RWPE2 (cell line): ENCODE measurements at regions not wholly inside any gene's neighbourhood (a gene's known extent, or its start where the extent isn't known, plus 50 kb on each side); places are given as distances from the start of the nearest gene placed in this dataset.
"Not testable (repeated sequence)": the region's sequence is repeated elsewhere in the genome, so short reads cannot be mapped to it uniquely, and the experiment has no call there.

ENCODE experiments used
- ATAC-seq: fragments of 200-7000 bp; cut with Tn5 transposase; 3 replicates; pipeline ENCODE4 v1.9.1; 2021; ENCODE audit warnings: low read depth
- DNase-seq: peaks from one replicate; pipeline ENCODE4 v3.0.0-alpha.2; 2020; ENCODE audit warnings: low spot score
- H3K27ac ChIP-seq: fragments of 450-650 bp; 2 replicates; pipeline ENCODE4 v1.5.1; 2017; ENCODE audit warnings: mild to moderate bottlenecking; ENCODE audit not compliant: poor library complexity, severe bottlenecking
- H3K27me3 ChIP-seq: fragments of 250-450 bp; sonication (Bioruptor Pico); 2 replicates; pipeline ENCODE4 v1.5.1; 2021; ENCODE audit warnings: mild to moderate bottlenecking, moderate library complexity; ENCODE audit not compliant: insufficient read depth, poor library complexity, severe bottlenecking
- H3K36me3 ChIP-seq: fragments of 250-450 bp; sonication (Bioruptor Pico); 2 replicates; pipeline ENCODE4 v1.5.1; 2020; ENCODE audit warnings: low read depth, mild to moderate bottlenecking, moderate library complexity
- H3K4me1 ChIP-seq: fragments of 250-450 bp; sonication (Bioruptor Pico); 2 replicates; pipeline ENCODE4 v1.5.1; 2021; ENCODE audit warnings: mild to moderate bottlenecking, moderate library complexity; ENCODE audit not compliant: insufficient read depth, poor library complexity, severe bottlenecking
- H3K4me3 ChIP-seq: fragments of 250-450 bp; sonication (Bioruptor Pico); 2 replicates; pipeline ENCODE4 v1.5.1; 2021; ENCODE audit warnings: mild to moderate bottlenecking, moderate library complexity; ENCODE audit not compliant: severe bottlenecking
- H3K9me3 ChIP-seq: fragments of 250-450 bp; sonication (Bioruptor Pico); 2 replicates; pipeline ENCODE4 v1.5.1; 2021; ENCODE audit warnings: mild to moderate bottlenecking, moderate library complexity; ENCODE audit not compliant: severe bottlenecking
- TF ChIP-seq, protein P1 (sequence below): fragments of 450-650 bp; IDR thresholded peaks from one replicate; pipeline ENCODE4 v1.5.1; 2017; ENCODE audit warnings: mild to moderate bottlenecking, moderate library complexity; ENCODE audit not compliant: poor library complexity, severe bottlenecking

GRCh38 chr2:7633566-7634153, 716.4 kb downstream of the RNF144A start:
- TF ChIP-seq, protein P1, sequence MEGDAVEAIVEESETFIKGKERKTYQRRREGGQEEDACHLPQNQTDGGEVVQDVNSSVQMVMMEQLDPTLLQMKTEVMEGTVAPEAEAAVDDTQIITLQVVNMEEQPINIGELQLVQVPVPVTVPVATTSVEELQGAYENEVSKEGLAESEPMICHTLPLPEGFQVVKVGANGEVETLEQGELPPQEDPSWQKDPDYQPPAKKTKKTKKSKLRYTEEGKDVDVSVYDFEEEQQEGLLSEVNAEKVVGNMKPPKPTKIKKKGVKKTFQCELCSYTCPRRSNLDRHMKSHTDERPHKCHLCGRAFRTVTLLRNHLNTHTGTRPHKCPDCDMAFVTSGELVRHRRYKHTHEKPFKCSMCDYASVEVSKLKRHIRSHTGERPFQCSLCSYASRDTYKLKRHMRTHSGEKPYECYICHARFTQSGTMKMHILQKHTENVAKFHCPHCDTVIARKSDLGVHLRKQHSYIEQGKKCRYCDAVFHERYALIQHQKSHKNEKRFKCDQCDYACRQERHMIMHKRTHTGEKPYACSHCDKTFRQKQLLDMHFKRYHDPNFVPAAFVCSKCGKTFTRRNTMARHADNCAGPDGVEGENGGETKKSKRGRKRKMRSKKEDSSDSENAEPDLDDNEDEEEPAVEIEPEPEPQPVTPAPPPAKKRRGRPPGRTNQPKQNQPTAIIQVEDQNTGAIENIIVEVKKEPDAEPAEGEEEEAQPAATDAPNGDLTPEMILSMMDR, result no peak
- no peak for ATAC-seq
- Histone ChIP-seq H3K4me3 (no peak overlapping the region), H3K4me1 (no peaks in the 10 kb centered on the region), H3K36me3 (no peaks in the 10 kb centered on the region), H3K9me3 (no peaks in the 10 kb centered on the region), H3K27ac (no peak overlapping the region), H3K27me3 (no peaks in the 10 kb centered on the region)
- DNase-seq, result no peak

- H3K4me3 ChIP-seq, result no peak overlapping the region
- H3K36me3 ChIP-seq, result no peaks in the 10 kb centered on the region
- no peaks in the 10 kb centered on the region for H3K9me3 ChIP-seq
- H3K4me1 ChIP-seq, result no peaks in the 10 kb centered on the region
- no peak for ATAC-seq
- no peak for DNase-seq
- H3K27me3 ChIP-seq, result no peaks in the 10 kb centered on the region
- no peak overlapping the region for H3K27ac ChIP-seq
- TF ChIP-seq, protein P1, result no peak
These were observed 717.2 kb downstream of the RNF144A start for GRCh38 chr2:7634409-7634808.

GRCh38 chr2:7639476-7639875, 722.3 kb downstream of the RNF144A start:
- Histone ChIP-seq H3K27ac (no peak overlapping the region), H3K36me3 (no peaks in the 10 kb centered on the region), H3K4me3 (no peak overlapping the region), H3K4me1 (no peaks in the 10 kb centered on the region), H3K27me3 (no peaks in the 10 kb centered on the region), H3K9me3 (no peaks in the 10 kb centered on the region)
- DNase-seq (no peak), ATAC-seq (no peak)
- TF ChIP-seq, protein P1, result no peak

- DNase-seq, H3K9me3 ChIP-seq, H3K27ac ChIP-seq, H3K4me3 ChIP-seq, H3K4me1 ChIP-seq, H3K36me3 ChIP-seq, H3K27me3 ChIP-seq, ATAC-seq: not testable (repeated sequence)
These were observed 724.1 kb downstream of the RNF144A start for GRCh38 chr2:7641272-7641671.

DNA sequence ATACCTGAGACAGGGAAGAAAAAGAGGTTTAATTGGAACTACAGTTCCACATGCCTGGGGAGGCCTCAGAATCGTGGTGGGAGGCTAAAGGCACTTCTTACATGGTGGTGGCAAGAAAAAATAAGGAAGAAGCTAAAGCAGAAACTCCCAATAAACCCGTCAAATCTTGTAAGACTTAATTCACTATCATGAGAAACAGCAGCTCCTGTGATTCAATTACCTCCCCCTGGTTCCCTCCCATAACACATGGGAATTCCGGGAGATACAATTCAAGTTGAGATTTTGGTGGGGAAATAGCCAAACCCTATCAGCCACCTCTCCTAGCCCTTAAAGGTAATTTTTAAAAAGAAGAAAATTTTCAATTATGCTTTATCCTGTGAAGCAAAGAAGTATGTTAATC, 728.8 kb downstream of the RNF144A start:
- H3K4me1 ChIP-seq, result no peaks in the 10 kb centered on the region
- TF ChIP-seq, protein P1, result no peak
- DNase-seq (no peak), ATAC-seq (no peak)
- no peak overlapping the region for H3K4me3 ChIP-seq
- H3K9me3 ChIP-seq, result no peaks in the 10 kb centered on the region
- no peaks in the 10 kb centered on the region for H3K36me3 ChIP-seq
- H3K27ac ChIP-seq, result no peak overlapping the region
- H3K27me3 ChIP-seq, result no peaks in the 10 kb centered on the region
